ENCODE measurements at regions not wholly inside any gene's neighbourhood (a gene's known extent, or its start where the extent isn't known, plus 50 kb on each side); places are given as distances from the start of the nearest gene placed in this dataset.

- Histone ChIP-seq H3K27me3 (ENCODE audit: low read depth, low read length) (no peaks in the 10 kb centered on the region), H3K79me2 (ENCODE audit: low read length) (no peaks in the 10 kb centered on the region), H3K9ac (ENCODE audit: low read length) (no peak overlapping the region), H4K20me1 (ENCODE audit: insufficient read depth, low read length) (no peaks in the 10 kb centered on the region), H3K4me1 (ENCODE audit: low read length) (no peaks in the 10 kb centered on the region), H3K36me3 (replicated peaks; ENCODE audit: low read depth, low read length) (no peaks in the 10 kb centered on the region), H3K27ac (ENCODE audit: low read length) (no peak overlapping the region), H3K4me2 (ENCODE audit: low read length) (no peak overlapping the region), H3K9me3 (ENCODE audit: insufficient read depth, low read length) (no peaks in the 10 kb centered on the region), H3K4me3 (ENCODE audit: low read length) (no peak overlapping the region), H2AFZ (ENCODE audit: low read depth, low read length) (no peak overlapping the region)
- TF ChIP-seq CTCF (IDR thresholded peaks at IDR 0.05; ENCODE audit: low read depth, low read length) (no peak), EZH2phosphoT487 (IDR thresholded peaks at IDR 0.05; ENCODE audit: low read depth) (no peak)
Measured at GRCh38 chr1:228918335-228918734, 183.1 kb downstream of the RHOU start.

- H3K79me2 ChIP-seq (ENCODE audit: low read length): no peaks in the 10 kb centered on the region
- no peaks in the 10 kb centered on the region for H3K9me3 ChIP-seq (ENCODE audit: insufficient read depth, low read length)
- no peak overlapping the region for H3K27ac ChIP-seq (ENCODE audit: low read length)
- H2AFZ ChIP-seq (ENCODE audit: low read depth, low read length): no peak overlapping the region
- H3K9ac ChIP-seq (ENCODE audit: low read length): no peak overlapping the region
- H3K4me2 ChIP-seq (ENCODE audit: low read length): no peak overlapping the region
- no peak overlapping the region for H3K4me3 ChIP-seq (ENCODE audit: low read length)
- peaks cover 2% of the 10 kb centered on the region; the same call in 1 of the 2 replicates for H3K27me3 ChIP-seq (ENCODE audit: low read depth, low read length)
- TF ChIP-seq EZH2phosphoT487 (IDR thresholded peaks at IDR 0.05; ENCODE audit: low read depth) (no peak), CTCF (IDR thresholded peaks at IDR 0.05; ENCODE audit: low read depth, low read length) (no peak)
- H4K20me1 ChIP-seq (ENCODE audit: insufficient read depth, low read length): no peaks in the 10 kb centered on the region
- H3K36me3 ChIP-seq (replicated peaks; ENCODE audit: low read depth, low read length): no peaks in the 10 kb centered on the region
- H3K4me1 ChIP-seq (ENCODE audit: low read length): no peaks in the 10 kb centered on the region
Measured at GRCh38 chr1:228919914-228920313, 184.6 kb downstream of the RHOU start.

- Histone ChIP-seq H3K4me2 (ENCODE audit: low read length) (no peak overlapping the region), H3K27ac (ENCODE audit: low read length) (no peak overlapping the region), H2AFZ (ENCODE audit: low read depth, low read length) (no peak overlapping the region), H3K9me3 (ENCODE audit: insufficient read depth, low read length) (no peaks in the 10 kb centered on the region), H3K9ac (ENCODE audit: low read length) (no peak overlapping the region), H3K79me2 (ENCODE audit: low read length) (no peaks in the 10 kb centered on the region), H3K4me3 (ENCODE audit: low read length) (no peak overlapping the region), H3K36me3 (replicated peaks; ENCODE audit: low read depth, low read length) (no peaks in the 10 kb centered on the region), H3K4me1 (ENCODE audit: low read length) (no peaks in the 10 kb centered on the region), H3K27me3 (ENCODE audit: low read depth, low read length) (peaks cover 11% of the 10 kb centered on the region), H4K20me1 (ENCODE audit: insufficient read depth, low read length) (no peaks in the 10 kb centered on the region)
- TF ChIP-seq EZH2phosphoT487 (IDR thresholded peaks at IDR 0.05; ENCODE audit: low read depth): no peak
- TF ChIP-seq CTCF (IDR thresholded peaks at IDR 0.05; ENCODE audit: low read depth, low read length): no peak
Measured at GRCh38 chr1:228920831-228921230, 185.6 kb downstream of the RHOU start.

GRCh38 chr1:228921481-228921880 is 186.2 kb downstream of the RHOU start:
- H2AFZ ChIP-seq (ENCODE audit: low read depth, low read length): no peak overlapping the region
- H3K27me3 ChIP-seq (ENCODE audit: low read depth, low read length): peaks cover 18% of the 10 kb centered on the region
- H3K4me1 ChIP-seq (ENCODE audit: low read length): no peaks in the 10 kb centered on the region
- no peak overlapping the region for H3K27ac ChIP-seq (ENCODE audit: low read length)
- no peaks in the 10 kb centered on the region for H3K9me3 ChIP-seq (ENCODE audit: insufficient read depth, low read length)
- H3K79me2 ChIP-seq (ENCODE audit: low read length): no peaks in the 10 kb centered on the region
- H3K36me3 ChIP-seq (replicated peaks; ENCODE audit: low read depth, low read length): no peaks in the 10 kb centered on the region
- no peak overlapping the region for H3K9ac ChIP-seq (ENCODE audit: low read length)
- no peak overlapping the region for H3K4me2 ChIP-seq (ENCODE audit: low read length)
- no peaks in the 10 kb centered on the region for H4K20me1 ChIP-seq (ENCODE audit: insufficient read depth, low read length)
- no peak overlapping the region for H3K4me3 ChIP-seq (ENCODE audit: low read length)
- TF ChIP-seq CTCF (IDR thresholded peaks at IDR 0.05; ENCODE audit: low read depth, low read length) (no peak), EZH2phosphoT487 (IDR thresholded peaks at IDR 0.05; ENCODE audit: low read depth) (no peak)

Data from OCI-LY3 (cell line).